ENCODE measurements at regions not wholly inside any gene's neighbourhood (a gene's known extent, or its start where the extent isn't known, plus 50 kb on each side); places are given as distances from the start of the nearest gene placed in this dataset.

GRCh38 chr17:77297693-77298666 is 157.2 kb downstream of the SEC14L1 start:
- Histone ChIP-seq H3K27ac (no peak overlapping the region), H3K4me2 (no peak overlapping the region), H3K9me3 (ENCODE audit: insufficient read depth, low read depth) (no peaks in the 10 kb centered on the region), H3K79me2 (ENCODE audit: low read depth) (peaks cover 43% of the 10 kb centered on the region), H4K20me1 (ENCODE audit: insufficient read depth) (peaks cover 28% of the 10 kb centered on the region), H3K9me2 (ENCODE audit: insufficient read depth) (no peaks in the 10 kb centered on the region), H3K4me3 (no peak overlapping the region), H3K4me1 (replicated peaks; ENCODE audit: insufficient read depth) (no peaks in the 10 kb centered on the region), H2AFZ (no peak overlapping the region), H3K36me3 (ENCODE audit: low read depth) (no peaks in the 10 kb centered on the region), H3K27me3 (ENCODE audit: insufficient read depth, low read depth) (no peaks in the 10 kb centered on the region), H3F3A (ENCODE audit: insufficient read depth, low read depth) (no peaks in the 10 kb centered on the region)
- BruUV-seq (replicated peaks) = no TSS peak
- DNase-seq = no peak
- POLR2A ChIA-PET (ENCODE audit: unreplicated experiment) = interaction anchor here (0.6 kb wide), 1 partner anchor 1102 kb away, joined by 6 read pairs; no protein-coding TSS in a partner anchor
- CTCF ChIA-PET = no interaction called here
- intact Hi-C loops (cut with micrococcal nuclease; ENCODE audit: unreplicated experiment) = no loop called here
- TF ChIP-seq CTCF (conservative IDR thresholded peaks at IDR 0.05) (no peak), EZH2 (IDR thresholded peaks at IDR 0.05; ENCODE audit: low read depth) (no peak)

- H3K36me3 ChIP-seq (ENCODE audit: low read depth) = no peaks in the 10 kb centered on the region
- no peak for DNase-seq
- no peak overlapping the region for H3K4me3 ChIP-seq
- no peaks in the 10 kb centered on the region for H3K4me1 ChIP-seq (replicated peaks; ENCODE audit: insufficient read depth)
- no TSS peak for BruUV-seq (replicated peaks)
- no peaks in the 10 kb centered on the region for H3K9me2 ChIP-seq (ENCODE audit: insufficient read depth)
- H3K79me2 ChIP-seq (ENCODE audit: low read depth) = peaks cover 35% of the 10 kb centered on the region
- intact Hi-C loops (cut with micrococcal nuclease; ENCODE audit: unreplicated experiment) = no loop called here
- H3K4me2 ChIP-seq = no peak overlapping the region
- CTCF ChIA-PET = no interaction called here
- H2AFZ ChIP-seq = no peak overlapping the region
- POLR2A ChIA-PET (ENCODE audit: unreplicated experiment) = no interaction called here
- no peaks in the 10 kb centered on the region for H3K9me3 ChIP-seq (ENCODE audit: insufficient read depth, low read depth)
- no peak overlapping the region for H3K27ac ChIP-seq
- H3F3A ChIP-seq (ENCODE audit: insufficient read depth, low read depth) = no peaks in the 10 kb centered on the region
- H4K20me1 ChIP-seq (ENCODE audit: insufficient read depth) = peaks cover 22% of the 10 kb centered on the region
- no peaks in the 10 kb centered on the region for H3K27me3 ChIP-seq (ENCODE audit: insufficient read depth, low read depth)
- TF ChIP-seq CTCF (conservative IDR thresholded peaks at IDR 0.05) (no peak), EZH2 (IDR thresholded peaks at IDR 0.05; ENCODE audit: low read depth) (no peak)
Observed at GRCh38 chr17:77298811-77299210, 158.0 kb downstream of the SEC14L1 start.

GRCh38 chr17:77299256-77300015 is 158.7 kb downstream of the SEC14L1 start:
- H3K36me3 ChIP-seq (ENCODE audit: low read depth) = no peaks in the 10 kb centered on the region
- CTCF ChIA-PET = no interaction called here
- intact Hi-C loops (cut with micrococcal nuclease; ENCODE audit: unreplicated experiment) = no loop called here
- H4K20me1 ChIP-seq (ENCODE audit: insufficient read depth) = peaks cover 22% of the 10 kb centered on the region
- no peaks in the 10 kb centered on the region for H3F3A ChIP-seq (ENCODE audit: insufficient read depth, low read depth)
- no peaks in the 10 kb centered on the region for H3K27me3 ChIP-seq (ENCODE audit: insufficient read depth, low read depth)
- no peak for TF ChIP-seq CTCF (conservative IDR thresholded peaks at IDR 0.05)
- no peak for TF ChIP-seq EZH2 (IDR thresholded peaks at IDR 0.05; ENCODE audit: low read depth)
- H3K4me2 ChIP-seq = no peak overlapping the region
- POLR2A ChIA-PET (ENCODE audit: unreplicated experiment) = no interaction called here
- no peak overlapping the region for H2AFZ ChIP-seq
- H3K9me2 ChIP-seq (ENCODE audit: insufficient read depth) = no peaks in the 10 kb centered on the region
- DNase-seq = no peak
- H3K4me1 ChIP-seq (replicated peaks; ENCODE audit: insufficient read depth) = no peaks in the 10 kb centered on the region
- H3K27ac ChIP-seq = no peak overlapping the region
- no TSS peak for BruUV-seq (replicated peaks)
- no peaks in the 10 kb centered on the region for H3K9me3 ChIP-seq (ENCODE audit: insufficient read depth, low read depth)
- no peak overlapping the region for H3K4me3 ChIP-seq
- H3K79me2 ChIP-seq (ENCODE audit: low read depth) = peaks cover 33% of the 10 kb centered on the region
